ENCODE measurements at regions not wholly inside any gene's neighbourhood (a gene's known extent, or its start where the extent isn't known, plus 50 kb on each side); places are given as distances from the start of the nearest gene placed in this dataset.

DNA sequence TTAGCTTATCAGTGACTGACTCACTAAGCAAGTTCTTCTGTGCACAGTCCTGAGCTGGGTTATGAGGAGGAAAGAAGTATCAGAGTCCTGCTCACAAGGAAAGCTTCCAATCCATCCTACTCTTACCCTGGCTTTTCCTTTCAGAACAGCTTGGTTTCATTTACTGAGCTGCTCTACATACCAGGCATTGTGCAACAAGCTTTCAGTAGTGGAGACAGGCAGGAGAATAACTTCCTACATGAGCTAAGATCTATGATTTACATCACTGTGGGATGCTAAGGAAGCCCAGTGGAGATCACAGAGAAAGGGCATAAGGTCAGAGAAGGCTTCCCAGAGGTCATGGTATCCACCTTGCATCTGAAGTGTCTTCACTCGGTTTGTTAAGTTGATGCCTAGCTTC lies 144.5 kb downstream of the MAP3K7 start:
- no peak overlapping the region for H3K9ac ChIP-seq (ENCODE audit: low read length)
- no peak for DNase-seq
- H2AFZ ChIP-seq (ENCODE audit: low read length) = no peak overlapping the region
- H3K27ac ChIP-seq (ENCODE audit: low read length) = no peak overlapping the region
- peaks cover 17% of the 10 kb centered on the region for H3K4me1 ChIP-seq (ENCODE audit: low read length)
- H3K36me3 ChIP-seq (replicated peaks; ENCODE audit: insufficient read depth, low read length) = no peaks in the 10 kb centered on the region
- H4K20me1 ChIP-seq (ENCODE audit: insufficient read depth, low read length) = no peaks in the 10 kb centered on the region
- no peak overlapping the region for H3K4me2 ChIP-seq (ENCODE audit: low read depth, low read length)
- H3K4me3 ChIP-seq (ENCODE audit: low read length) = no peak overlapping the region
- no peaks in the 10 kb centered on the region for H3K79me2 ChIP-seq (ENCODE audit: low read length)
- no peaks in the 10 kb centered on the region for H3K9me2 ChIP-seq (replicated peaks; ENCODE audit: insufficient read depth, low read length)
- no peaks in the 10 kb centered on the region for H3K27me3 ChIP-seq (replicated peaks; ENCODE audit: insufficient read depth, low read length)
- H3F3A ChIP-seq (ENCODE audit: insufficient read depth, low read length) = peaks cover 5% of the 10 kb centered on the region; the same call in 1 of the 2 replicates
- no peaks in the 10 kb centered on the region for H3K9me3 ChIP-seq (replicated peaks; ENCODE audit: insufficient read depth, low read length)
- TF ChIP-seq EZH2 (optimal IDR thresholded peaks at IDR 0.05; ENCODE audit: low read depth, low read length) = no peak
- TF ChIP-seq, protein P1, sequence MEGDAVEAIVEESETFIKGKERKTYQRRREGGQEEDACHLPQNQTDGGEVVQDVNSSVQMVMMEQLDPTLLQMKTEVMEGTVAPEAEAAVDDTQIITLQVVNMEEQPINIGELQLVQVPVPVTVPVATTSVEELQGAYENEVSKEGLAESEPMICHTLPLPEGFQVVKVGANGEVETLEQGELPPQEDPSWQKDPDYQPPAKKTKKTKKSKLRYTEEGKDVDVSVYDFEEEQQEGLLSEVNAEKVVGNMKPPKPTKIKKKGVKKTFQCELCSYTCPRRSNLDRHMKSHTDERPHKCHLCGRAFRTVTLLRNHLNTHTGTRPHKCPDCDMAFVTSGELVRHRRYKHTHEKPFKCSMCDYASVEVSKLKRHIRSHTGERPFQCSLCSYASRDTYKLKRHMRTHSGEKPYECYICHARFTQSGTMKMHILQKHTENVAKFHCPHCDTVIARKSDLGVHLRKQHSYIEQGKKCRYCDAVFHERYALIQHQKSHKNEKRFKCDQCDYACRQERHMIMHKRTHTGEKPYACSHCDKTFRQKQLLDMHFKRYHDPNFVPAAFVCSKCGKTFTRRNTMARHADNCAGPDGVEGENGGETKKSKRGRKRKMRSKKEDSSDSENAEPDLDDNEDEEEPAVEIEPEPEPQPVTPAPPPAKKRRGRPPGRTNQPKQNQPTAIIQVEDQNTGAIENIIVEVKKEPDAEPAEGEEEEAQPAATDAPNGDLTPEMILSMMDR (IDR thresholded peaks at IDR 0.05; ENCODE audit: low read length) = no peak
- TF ChIP-seq EZH2phosphoT487 (IDR thresholded peaks at IDR 0.05; ENCODE audit: low read length) = no peak

DNA sequence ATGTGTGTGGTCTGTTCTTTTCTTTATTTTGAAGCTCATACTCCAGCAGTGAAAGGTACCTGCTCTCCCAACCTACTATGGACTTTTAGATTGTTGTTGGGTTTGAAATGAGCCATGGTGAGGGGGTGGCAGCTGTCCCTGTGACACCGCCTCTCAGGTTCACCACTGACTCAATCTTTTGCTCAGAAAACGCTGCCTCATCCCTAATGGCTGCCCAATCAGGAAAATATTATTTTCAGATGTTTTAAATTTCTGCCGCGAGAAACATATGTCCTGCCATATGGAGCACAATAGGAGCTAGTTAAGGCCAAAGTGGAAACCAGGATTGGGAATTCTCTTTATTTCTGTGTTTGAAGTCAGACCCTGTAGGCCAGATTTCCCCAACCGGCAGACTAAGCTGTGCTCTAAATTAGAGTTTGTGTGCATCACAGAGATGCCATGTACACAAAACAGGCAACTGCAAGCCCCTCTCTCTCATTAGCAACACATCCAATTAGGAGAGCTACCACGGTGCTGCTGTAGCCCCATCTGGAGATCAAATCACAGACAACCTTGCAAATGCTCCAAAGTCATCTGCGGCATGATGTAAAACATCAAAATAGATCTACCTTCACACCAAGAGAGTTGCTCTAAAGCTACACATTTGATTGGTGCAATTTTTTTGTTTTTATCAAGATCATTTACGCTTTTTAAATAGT lies 144.1 kb upstream of the BACH2 start:
- no peaks in the 10 kb centered on the region for H3K9me2 ChIP-seq (replicated peaks; ENCODE audit: insufficient read depth, low read length)
- TF ChIP-seq EZH2 (optimal IDR thresholded peaks at IDR 0.05; ENCODE audit: low read depth, low read length) (no peak), EZH2phosphoT487 (IDR thresholded peaks at IDR 0.05; ENCODE audit: low read length) (no peak)
- TF ChIP-seq, protein P1 (IDR thresholded peaks at IDR 0.05; ENCODE audit: low read length) = no peak
- H3F3A ChIP-seq (ENCODE audit: insufficient read depth, low read length) = peaks cover 5% of the 10 kb centered on the region; the same call in 1 of the 2 replicates
- H3K79me2 ChIP-seq (ENCODE audit: low read length) = no peaks in the 10 kb centered on the region
- H3K9me3 ChIP-seq (replicated peaks; ENCODE audit: insufficient read depth, low read length) = no peaks in the 10 kb centered on the region
- H3K27me3 ChIP-seq (replicated peaks; ENCODE audit: insufficient read depth, low read length) = no peaks in the 10 kb centered on the region
- H3K36me3 ChIP-seq (replicated peaks; ENCODE audit: insufficient read depth, low read length) = no peaks in the 10 kb centered on the region
- no peaks in the 10 kb centered on the region for H4K20me1 ChIP-seq (ENCODE audit: insufficient read depth, low read length)
- peaks cover 14% of the 10 kb centered on the region for H3K4me1 ChIP-seq (ENCODE audit: low read length)
- DNase-seq = no peak
- H3K4me3 ChIP-seq (ENCODE audit: low read length) = no peak overlapping the region
- no peak overlapping the region for H3K27ac ChIP-seq (ENCODE audit: low read length)
- no peak overlapping the region for H3K4me2 ChIP-seq (ENCODE audit: low read depth, low read length)
- no peak overlapping the region for H3K9ac ChIP-seq (ENCODE audit: low read length)
- H2AFZ ChIP-seq (ENCODE audit: low read length) = no peak overlapping the region

DNA sequence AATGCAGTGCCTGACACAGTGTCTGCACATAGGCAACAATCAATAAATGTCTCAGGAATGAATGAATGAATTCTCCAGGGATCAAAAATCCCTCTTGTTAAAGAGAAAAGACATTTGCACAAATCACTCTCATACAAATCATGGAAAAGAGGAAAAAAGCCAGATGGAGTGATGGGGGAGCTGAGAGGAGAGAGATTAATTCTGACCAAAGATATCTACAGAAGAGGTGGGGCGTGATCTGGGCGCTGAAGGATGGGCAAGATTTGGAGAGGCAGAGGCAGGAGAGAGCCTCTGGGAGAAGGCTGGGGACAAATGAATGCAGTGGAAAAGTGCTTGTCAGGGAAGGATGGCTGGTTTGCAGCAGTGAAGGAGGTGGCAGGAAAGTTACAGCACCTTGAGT lies 142.9 kb upstream of the BACH2 start:
- Histone ChIP-seq H2AFZ (ENCODE audit: low read length) (no peak overlapping the region), H3K79me2 (ENCODE audit: low read length) (no peaks in the 10 kb centered on the region), H4K20me1 (ENCODE audit: insufficient read depth, low read length) (no peaks in the 10 kb centered on the region), H3K4me3 (ENCODE audit: low read length) (no peak overlapping the region), H3K9me3 (replicated peaks; ENCODE audit: insufficient read depth, low read length) (no peaks in the 10 kb centered on the region), H3K36me3 (replicated peaks; ENCODE audit: insufficient read depth, low read length) (no peaks in the 10 kb centered on the region), H3K4me1 (ENCODE audit: low read length) (peaks cover 5% of the 10 kb centered on the region), H3K9ac (ENCODE audit: low read length) (no peak overlapping the region), H3F3A (ENCODE audit: insufficient read depth, low read length) (peaks cover 3% of the 10 kb centered on the region; the same call in 1 of the 2 replicates), H3K9me2 (replicated peaks; ENCODE audit: insufficient read depth, low read length) (no peaks in the 10 kb centered on the region), H3K27ac (ENCODE audit: low read length) (no peak overlapping the region), H3K4me2 (ENCODE audit: low read depth, low read length) (no peak overlapping the region), H3K27me3 (replicated peaks; ENCODE audit: insufficient read depth, low read length) (no peaks in the 10 kb centered on the region)
- DNase-seq = no peak
- TF ChIP-seq EZH2phosphoT487 (IDR thresholded peaks at IDR 0.05; ENCODE audit: low read length) = no peak
- TF ChIP-seq, protein P1 (IDR thresholded peaks at IDR 0.05; ENCODE audit: low read length) = no peak
- no peak for TF ChIP-seq EZH2 (optimal IDR thresholded peaks at IDR 0.05; ENCODE audit: low read depth, low read length)

All from MM.1S (cell line).